ENCODE measurements at regions not wholly inside any gene's neighbourhood (a gene's known extent, or its start where the extent isn't known, plus 50 kb on each side); places are given as distances from the start of the nearest gene placed in this dataset.

DNA sequence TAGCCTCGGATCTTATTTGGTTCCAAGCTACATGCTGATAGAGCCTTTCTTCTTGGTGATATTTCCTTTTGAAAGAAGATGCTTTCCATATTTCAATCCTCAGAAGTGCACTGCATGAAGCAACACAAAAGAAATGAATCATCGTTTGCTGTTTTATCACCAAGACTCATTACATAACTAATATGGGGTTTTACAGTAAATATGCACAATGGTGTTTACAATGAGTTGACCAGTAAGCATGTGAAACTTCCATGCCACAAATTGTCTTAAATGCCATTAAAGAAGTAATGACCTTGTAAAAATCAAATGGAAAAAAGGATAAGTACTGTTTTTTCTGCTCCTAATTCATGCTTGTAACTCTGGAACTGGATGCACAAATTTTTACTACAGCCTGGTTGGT, 1017.0 kb upstream of the GHITM start:
- TF ChIP-seq, protein P1, sequence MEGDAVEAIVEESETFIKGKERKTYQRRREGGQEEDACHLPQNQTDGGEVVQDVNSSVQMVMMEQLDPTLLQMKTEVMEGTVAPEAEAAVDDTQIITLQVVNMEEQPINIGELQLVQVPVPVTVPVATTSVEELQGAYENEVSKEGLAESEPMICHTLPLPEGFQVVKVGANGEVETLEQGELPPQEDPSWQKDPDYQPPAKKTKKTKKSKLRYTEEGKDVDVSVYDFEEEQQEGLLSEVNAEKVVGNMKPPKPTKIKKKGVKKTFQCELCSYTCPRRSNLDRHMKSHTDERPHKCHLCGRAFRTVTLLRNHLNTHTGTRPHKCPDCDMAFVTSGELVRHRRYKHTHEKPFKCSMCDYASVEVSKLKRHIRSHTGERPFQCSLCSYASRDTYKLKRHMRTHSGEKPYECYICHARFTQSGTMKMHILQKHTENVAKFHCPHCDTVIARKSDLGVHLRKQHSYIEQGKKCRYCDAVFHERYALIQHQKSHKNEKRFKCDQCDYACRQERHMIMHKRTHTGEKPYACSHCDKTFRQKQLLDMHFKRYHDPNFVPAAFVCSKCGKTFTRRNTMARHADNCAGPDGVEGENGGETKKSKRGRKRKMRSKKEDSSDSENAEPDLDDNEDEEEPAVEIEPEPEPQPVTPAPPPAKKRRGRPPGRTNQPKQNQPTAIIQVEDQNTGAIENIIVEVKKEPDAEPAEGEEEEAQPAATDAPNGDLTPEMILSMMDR (IDR thresholded peaks at IDR 0.05) = no peak
- DNase-seq (ENCODE audit: low spot score in 2 of 2) = no peak
- Histone ChIP-seq H3K27ac (no peak overlapping the region), H3K4me3 (no peak overlapping the region), H3K9me3 (no peaks in the 10 kb centered on the region), H3K27me3 (no peaks in the 10 kb centered on the region), H3K36me3 (no peaks in the 10 kb centered on the region), H3K4me1 (no peaks in the 10 kb centered on the region)
- intact Hi-C loops (cut with DNase I) = no loop called here

DNA sequence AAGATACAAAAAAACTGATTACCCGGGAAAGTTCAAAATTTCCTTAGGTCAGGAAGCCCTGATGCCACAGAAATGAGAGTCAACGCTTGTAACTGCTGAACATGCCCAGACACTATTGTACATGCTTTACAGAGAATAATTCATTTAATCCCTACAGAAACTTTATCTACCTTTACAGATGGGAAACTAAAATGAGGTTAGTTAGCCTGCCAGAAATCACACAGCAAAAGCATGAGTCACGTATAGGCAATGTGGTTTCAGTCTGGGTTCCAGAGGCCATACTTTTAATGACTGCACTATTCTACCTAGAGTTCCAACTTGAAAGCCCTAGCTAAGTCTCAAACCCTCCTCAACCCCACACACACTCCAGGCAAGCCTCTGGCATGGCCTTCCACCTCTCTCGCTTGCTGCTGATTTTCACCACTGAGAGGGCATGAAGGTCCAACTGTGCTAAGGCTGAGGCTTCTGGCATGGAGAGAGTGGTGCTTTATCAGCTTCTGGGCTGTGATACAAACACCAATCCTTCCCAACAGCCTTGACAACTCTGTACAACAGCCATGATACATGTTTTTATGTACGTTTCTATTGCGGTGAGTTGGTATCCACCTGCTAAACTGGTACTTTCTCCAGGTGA, 1011.2 kb upstream of the GHITM start:
- Histone ChIP-seq H3K27me3 (no peaks in the 10 kb centered on the region), H3K4me1 (no peaks in the 10 kb centered on the region), H3K36me3 (no peaks in the 10 kb centered on the region), H3K4me3 (no peak overlapping the region), H3K27ac (no peak overlapping the region), H3K9me3 (no peaks in the 10 kb centered on the region)
- no peak for DNase-seq (ENCODE audit: low spot score in 2 of 2)
- intact Hi-C loops (cut with DNase I) = no loop called here
- TF ChIP-seq, protein P1 (IDR thresholded peaks at IDR 0.05) = no peak

DNA sequence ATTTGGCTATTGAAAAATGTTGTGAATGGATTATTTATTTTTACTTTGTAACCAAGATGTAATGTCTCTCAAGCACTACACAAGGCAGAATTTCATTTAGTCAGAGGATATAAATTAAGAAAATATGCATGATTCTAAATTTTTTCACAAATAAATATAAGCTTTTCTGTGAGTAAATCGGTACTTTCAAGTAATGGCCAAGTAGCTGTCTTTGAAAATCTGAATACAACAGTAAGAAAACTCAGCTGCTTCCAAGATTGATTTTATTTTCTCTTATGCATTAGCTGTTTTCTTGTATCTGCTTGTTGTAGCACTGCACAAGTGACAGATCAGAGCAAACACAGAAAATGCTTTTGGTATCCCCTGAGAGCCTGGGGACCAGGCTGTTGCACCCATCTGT, 998.5 kb upstream of the GHITM start:
- Histone ChIP-seq H3K36me3 (no peaks in the 10 kb centered on the region), H3K9me3 (no peaks in the 10 kb centered on the region), H3K4me3 (no peak overlapping the region), H3K27ac (no peak overlapping the region), H3K4me1 (no peaks in the 10 kb centered on the region), H3K27me3 (no peaks in the 10 kb centered on the region)
- no peak for DNase-seq (ENCODE audit: low spot score in 2 of 2)
- TF ChIP-seq, protein P1 (IDR thresholded peaks at IDR 0.05) = no peak
- intact Hi-C loops (cut with DNase I) = no loop called here

DNA sequence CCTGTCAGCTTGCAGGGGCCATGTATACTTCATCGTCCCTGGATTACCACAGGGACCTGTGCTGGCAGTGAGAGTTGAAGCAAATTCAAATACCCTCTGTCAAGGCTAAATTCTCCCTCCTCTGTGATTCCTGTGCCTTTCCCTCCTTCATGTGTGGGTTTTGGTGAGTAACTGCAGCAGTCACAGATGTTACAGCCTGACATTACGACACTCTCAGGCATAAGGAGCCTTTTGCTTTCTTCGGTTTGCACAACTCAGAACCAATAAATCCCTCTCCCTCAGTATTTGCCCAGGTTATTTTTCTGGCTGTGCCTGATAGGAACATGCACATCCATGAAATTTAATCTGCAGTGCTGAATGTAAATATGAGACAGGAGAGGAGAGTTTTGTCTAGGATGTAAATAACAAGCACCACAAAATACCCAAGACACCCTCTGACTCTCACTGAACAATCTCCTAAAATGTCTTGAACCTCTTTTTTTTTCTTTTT, 997.2 kb upstream of the GHITM start:
- no peak overlapping the region for H3K4me3 ChIP-seq
- DNase-seq (ENCODE audit: low spot score in 2 of 2) = no peak
- intact Hi-C loops (cut with DNase I) = no loop called here

DNA sequence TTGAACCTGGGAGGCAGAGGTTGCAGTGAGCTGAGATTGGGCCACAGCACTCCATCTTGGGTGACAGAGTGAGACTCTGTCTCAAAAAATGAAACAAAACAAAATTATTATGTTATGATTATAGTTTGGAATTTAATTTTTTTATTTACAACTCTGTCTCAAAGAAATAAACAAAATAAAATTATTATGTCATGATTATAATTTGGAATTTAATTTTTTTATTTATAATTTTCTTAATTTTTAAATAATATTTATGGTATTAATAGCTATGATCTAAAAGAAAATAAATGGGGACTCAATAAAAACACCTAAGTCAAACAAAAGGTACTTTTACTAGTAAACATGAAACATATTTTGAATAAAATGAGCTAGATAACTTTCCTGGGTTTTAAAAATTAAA, 994.8 kb upstream of the GHITM start:
- Histone ChIP-seq H3K4me1 (no peaks in the 10 kb centered on the region), H3K4me3 (no peak overlapping the region), H3K9me3 (no peaks in the 10 kb centered on the region), H3K36me3 (no peaks in the 10 kb centered on the region), H3K27me3 (no peaks in the 10 kb centered on the region), H3K27ac (no peak overlapping the region)
- intact Hi-C loops (cut with DNase I) = no loop called here
- TF ChIP-seq, protein P1 (IDR thresholded peaks at IDR 0.05) = no peak
- DNase-seq (ENCODE audit: low spot score in 2 of 2) = no peak

More for the DNA sequence above, 997.2 kb upstream of the GHITM start:
- Histone ChIP-seq H3K27ac (no peak overlapping the region), H3K4me1 (no peaks in the 10 kb centered on the region), H3K9me3 (no peaks in the 10 kb centered on the region), H3K36me3 (no peaks in the 10 kb centered on the region), H3K27me3 (no peaks in the 10 kb centered on the region)
- TF ChIP-seq, protein P1 (IDR thresholded peaks at IDR 0.05) = no peak

DNA sequence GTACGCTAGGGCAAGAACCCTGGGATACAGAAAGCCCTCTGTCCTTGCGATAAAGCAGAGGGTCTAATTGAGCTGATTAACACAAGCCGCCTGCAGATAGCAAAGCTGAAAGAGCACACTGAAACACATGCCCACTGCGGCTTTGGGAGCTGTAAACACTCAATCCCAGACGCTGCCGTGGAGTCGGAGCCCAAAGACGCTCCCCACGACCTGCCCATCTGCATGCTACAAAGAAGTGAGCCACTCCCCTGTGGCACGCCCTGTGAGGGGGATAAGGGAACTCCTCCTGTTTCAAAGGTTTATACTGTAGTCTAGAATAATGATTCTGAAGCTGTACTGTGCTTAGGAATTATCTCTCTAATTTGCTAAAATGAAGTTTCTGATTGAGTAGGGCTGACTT, 985.6 kb upstream of the GHITM start:
- H3K27ac ChIP-seq = no peak overlapping the region
- H3K4me3 ChIP-seq = no peak overlapping the region
- no peaks in the 10 kb centered on the region for H3K36me3 ChIP-seq
- H3K27me3 ChIP-seq = no peaks in the 10 kb centered on the region
- intact Hi-C loops (cut with DNase I) = no loop called here
- H3K4me1 ChIP-seq = no peaks in the 10 kb centered on the region
- DNase-seq (ENCODE audit: low spot score in 2 of 2) = no peak
- no peaks in the 10 kb centered on the region for H3K9me3 ChIP-seq
- TF ChIP-seq, protein P1 (IDR thresholded peaks at IDR 0.05) = no peak

Measured in ascending aorta (tissue), 2 donors.